Gastrocnemius medialis (tissue), 4 donors: ENCODE measurements at regions not wholly inside any gene's neighbourhood (a gene's known extent, or its start where the extent isn't known, plus 50 kb on each side); places are given as distances from the start of the nearest gene placed in this dataset.

ENCODE experiments used
- CTCF ChIP-seq, 5 experiments: fragments of 450-650 bp in 3 of 5; fragments of 200-600 bp in 2 of 5; sonication (generic) in 2 of 5; IDR thresholded peaks in 4 of 5; conservative IDR thresholded peaks in 1 of 5; 1 replicate in 4 of 5; 2 replicates in 1 of 5; pipeline ENCODE4 v1.5.1; 2016 to 2019; ENCODE audit warnings: antibody characterized with exemption in 5 of 5, mild to moderate bottlenecking in 3 of 5, moderate library complexity in 3 of 5
- POLR2A ChIP-seq, 2 donors: fragments of 450-650 bp; IDR thresholded peaks; one replicate each; pipeline ENCODE4 v1.6.1; 2017; ENCODE audit warnings: antibody characterized with exemption in 2 of 2, mild to moderate bottlenecking in 2 of 2, moderate library complexity in 2 of 2

- TF ChIP-seq CTCF (IDR thresholded peaks at IDR 0.05 in 4 of 5, conservative IDR thresholded peaks at IDR 0.05 in 1 of 5) (no peak), POLR2A (IDR thresholded peaks at IDR 0.05) (no peak)
Observed at GRCh38 chr1:112833806-112834205, 118.7 kb upstream of the PPM1J start.
